ENCODE measurements at regions not wholly inside any gene's neighbourhood (a gene's known extent, or its start where the extent isn't known, plus 50 kb on each side); places are given as distances from the start of the nearest gene placed in this dataset.

DNA sequence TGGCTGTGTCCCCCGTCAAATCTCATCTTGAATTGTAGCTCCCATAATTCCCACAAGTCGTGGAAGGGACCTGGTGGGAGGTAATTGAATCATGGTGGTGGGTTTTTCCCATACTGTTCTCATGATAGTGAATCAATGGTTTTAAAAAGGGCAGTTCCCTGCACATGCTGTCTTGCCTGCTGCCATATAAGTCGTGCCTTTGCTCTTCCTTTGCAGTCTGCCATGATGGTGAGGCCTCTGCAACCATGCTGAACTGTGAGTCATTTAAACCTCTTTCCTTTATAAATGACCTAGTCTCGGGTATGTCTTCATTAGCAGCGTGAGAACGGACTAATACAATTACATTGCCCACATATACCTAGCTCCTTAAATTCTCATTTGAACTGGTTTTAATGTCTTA is 353.0 kb upstream of the KLF4 start:
- TF ChIP-seq, protein P1, sequence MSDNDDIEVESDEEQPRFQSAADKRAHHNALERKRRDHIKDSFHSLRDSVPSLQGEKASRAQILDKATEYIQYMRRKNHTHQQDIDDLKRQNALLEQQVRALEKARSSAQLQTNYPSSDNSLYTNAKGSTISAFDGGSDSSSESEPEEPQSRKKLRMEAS (IDR thresholded peaks at IDR 0.05; ENCODE audit: low read depth, low read length), result no peak
- TF ChIP-seq, protein P2, sequence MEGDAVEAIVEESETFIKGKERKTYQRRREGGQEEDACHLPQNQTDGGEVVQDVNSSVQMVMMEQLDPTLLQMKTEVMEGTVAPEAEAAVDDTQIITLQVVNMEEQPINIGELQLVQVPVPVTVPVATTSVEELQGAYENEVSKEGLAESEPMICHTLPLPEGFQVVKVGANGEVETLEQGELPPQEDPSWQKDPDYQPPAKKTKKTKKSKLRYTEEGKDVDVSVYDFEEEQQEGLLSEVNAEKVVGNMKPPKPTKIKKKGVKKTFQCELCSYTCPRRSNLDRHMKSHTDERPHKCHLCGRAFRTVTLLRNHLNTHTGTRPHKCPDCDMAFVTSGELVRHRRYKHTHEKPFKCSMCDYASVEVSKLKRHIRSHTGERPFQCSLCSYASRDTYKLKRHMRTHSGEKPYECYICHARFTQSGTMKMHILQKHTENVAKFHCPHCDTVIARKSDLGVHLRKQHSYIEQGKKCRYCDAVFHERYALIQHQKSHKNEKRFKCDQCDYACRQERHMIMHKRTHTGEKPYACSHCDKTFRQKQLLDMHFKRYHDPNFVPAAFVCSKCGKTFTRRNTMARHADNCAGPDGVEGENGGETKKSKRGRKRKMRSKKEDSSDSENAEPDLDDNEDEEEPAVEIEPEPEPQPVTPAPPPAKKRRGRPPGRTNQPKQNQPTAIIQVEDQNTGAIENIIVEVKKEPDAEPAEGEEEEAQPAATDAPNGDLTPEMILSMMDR (IDR thresholded peaks at IDR 0.05; ENCODE audit: low read depth, low read length), result no peak
- TF ChIP-seq MYC (IDR thresholded peaks at IDR 0.05; ENCODE audit: low read depth, low read length), result no peak
- no peak overlapping the region for H3K4me3 ChIP-seq (ENCODE audit: low read depth, low read length)
- no peak for DNase-seq (ENCODE audit: low read depth)

GRCh38 chr9:107841076-107841475 is 351.5 kb upstream of the KLF4 start:
- no peak overlapping the region for H3K4me3 ChIP-seq (ENCODE audit: low read depth, low read length)
- TF ChIP-seq MYC (IDR thresholded peaks at IDR 0.05; ENCODE audit: low read depth, low read length), result no peak
- TF ChIP-seq, protein P1 (IDR thresholded peaks at IDR 0.05; ENCODE audit: low read depth, low read length), result no peak
- no peak for TF ChIP-seq POLR2A (IDR thresholded peaks at IDR 0.05; ENCODE audit: extremely low read depth, insufficient read length)
- TF ChIP-seq, protein P2 (IDR thresholded peaks at IDR 0.05; ENCODE audit: low read depth, low read length), result no peak
- DNase-seq (ENCODE audit: low read depth), result peak; percentile 23

GRCh38 chr9:107839371-107839770 is 349.8 kb upstream of the KLF4 start:
- TF ChIP-seq, protein P2 (IDR thresholded peaks at IDR 0.05; ENCODE audit: low read depth, low read length), result no peak
- TF ChIP-seq, protein P1 (IDR thresholded peaks at IDR 0.05; ENCODE audit: low read depth, low read length), result no peak
- no peak for TF ChIP-seq POLR2A (IDR thresholded peaks at IDR 0.05; ENCODE audit: extremely low read depth, insufficient read length)
- TF ChIP-seq MYC (IDR thresholded peaks at IDR 0.05; ENCODE audit: low read depth, low read length), result no peak
- H3K4me3 ChIP-seq (ENCODE audit: low read depth, low read length), result no peak overlapping the region
- no peak for DNase-seq (ENCODE audit: low read depth)

GRCh38 chr9:107838766-107839165 is 349.2 kb upstream of the KLF4 start:
- TF ChIP-seq, protein P2 (IDR thresholded peaks at IDR 0.05; ENCODE audit: low read depth, low read length), result no peak
- TF ChIP-seq MYC (IDR thresholded peaks at IDR 0.05; ENCODE audit: low read depth, low read length), result no peak
- TF ChIP-seq, protein P1 (IDR thresholded peaks at IDR 0.05; ENCODE audit: low read depth, low read length), result no peak
- TF ChIP-seq POLR2A (IDR thresholded peaks at IDR 0.05; ENCODE audit: extremely low read depth, insufficient read length), result no peak
- DNase-seq (ENCODE audit: low read depth), result no peak
- H3K4me3 ChIP-seq (ENCODE audit: low read depth, low read length), result no peak overlapping the region

DNA sequence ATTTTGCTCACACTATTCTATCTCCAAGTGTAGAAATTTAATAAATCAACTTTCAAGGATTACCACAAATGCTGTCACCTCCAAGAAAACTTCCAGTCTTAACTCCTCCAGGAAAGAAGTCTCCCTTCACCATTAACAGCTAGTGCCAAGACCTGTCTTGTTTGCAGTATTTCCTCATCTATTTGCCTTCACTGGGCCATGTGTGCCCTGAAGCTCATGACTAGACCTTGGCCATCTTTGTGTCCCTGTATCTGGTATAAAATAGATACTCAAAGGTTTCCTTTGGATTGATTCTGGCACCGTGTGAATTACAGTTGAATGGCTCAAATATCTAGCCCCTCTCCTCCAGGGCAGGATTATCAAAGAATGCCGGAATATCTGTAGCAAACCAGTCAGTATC is 346.7 kb upstream of the KLF4 start:
- H3K4me3 ChIP-seq (ENCODE audit: low read depth, low read length), result no peak overlapping the region
- no peak for DNase-seq (ENCODE audit: low read depth)
- TF ChIP-seq, protein P2 (IDR thresholded peaks at IDR 0.05; ENCODE audit: low read depth, low read length), result no peak
- no peak for TF ChIP-seq POLR2A (IDR thresholded peaks at IDR 0.05; ENCODE audit: extremely low read depth, insufficient read length)
- TF ChIP-seq, protein P1 (IDR thresholded peaks at IDR 0.05; ENCODE audit: low read depth, low read length), result no peak
- no peak for TF ChIP-seq MYC (IDR thresholded peaks at IDR 0.05; ENCODE audit: low read depth, low read length)

GRCh38 chr9:107833295-107833694 is 343.7 kb upstream of the KLF4 start:
- no peak for TF ChIP-seq MYC (IDR thresholded peaks at IDR 0.05; ENCODE audit: low read depth, low read length)
- TF ChIP-seq POLR2A (IDR thresholded peaks at IDR 0.05; ENCODE audit: extremely low read depth, insufficient read length), result no peak
- TF ChIP-seq, protein P1 (IDR thresholded peaks at IDR 0.05; ENCODE audit: low read depth, low read length), result no peak
- TF ChIP-seq, protein P2 (IDR thresholded peaks at IDR 0.05; ENCODE audit: low read depth, low read length), result no peak
- H3K4me3 ChIP-seq (ENCODE audit: low read depth, low read length), result no peak overlapping the region
- DNase-seq (ENCODE audit: low read depth), result no peak
